BJ (cell line): ENCODE measurements at regions not wholly inside any gene's neighbourhood (a gene's known extent, or its start where the extent isn't known, plus 50 kb on each side); places are given as distances from the start of the nearest gene placed in this dataset.

Source experiments
- CTCF ChIA-PET: fragments of 350-600 bp; formaldehyde crosslinking; extraction: SDS; loops from one replicate; lab custom pipeline; 2021; ENCODE audit warnings: antibody characterized with exemption, inconsistent platforms; lab: Yijun Ruan, JAX
- POLR2A ChIA-PET: fragments of 300-600 bp; sonication (Branson Sonifier 250); formaldehyde crosslinking; extraction: SDS; loops from one replicate; lab custom pipeline; 2021; ENCODE audit warnings: antibody characterized with exemption; lab: Charles Lee
- DNase-seq: peaks from one replicate; pipeline ENCODE4 v3.0.0-alpha.2; 2011; ENCODE audit warnings: low read depth
- H3K27me3 ChIP-seq: 2 replicates; pipeline ENCODE4 v1.6.0; 2011; ENCODE audit warnings: low read length; ENCODE audit not compliant: control insufficient read depth, insufficient read depth
- H3K36me3 ChIP-seq: 2 replicates; pipeline ENCODE4 v1.5.1; 2011; ENCODE audit warnings: low read length; ENCODE audit not compliant: control insufficient read depth, insufficient read depth
- H3K4me3 ChIP-seq: 2 replicates; pipeline ENCODE4 v1.5.1; 2011; ENCODE audit warnings: low read depth, mild to moderate bottlenecking, control low read depth, low read length
- CTCF ChIP-seq: IDR thresholded peaks from 2 replicates; pipeline ENCODE4 v1.5.1; 2011; ENCODE audit warnings: low read depth, mild to moderate bottlenecking, control low read depth, inconsistent platforms, low read length, moderate library complexity; ENCODE audit not compliant: insufficient read depth

GRCh38 chr9:27940535-27940934 is 367.3 kb upstream of the C9orf72 start:
- no peak overlapping the region for H3K4me3 ChIP-seq
- H3K36me3 ChIP-seq, result no peaks in the 10 kb centered on the region
- H3K27me3 ChIP-seq, result no peaks in the 10 kb centered on the region
- ChIA-PET CTCF (no interaction called here), POLR2A (no interaction called here)
- DNase-seq, result no peak
- no peak for TF ChIP-seq CTCF

DNA sequence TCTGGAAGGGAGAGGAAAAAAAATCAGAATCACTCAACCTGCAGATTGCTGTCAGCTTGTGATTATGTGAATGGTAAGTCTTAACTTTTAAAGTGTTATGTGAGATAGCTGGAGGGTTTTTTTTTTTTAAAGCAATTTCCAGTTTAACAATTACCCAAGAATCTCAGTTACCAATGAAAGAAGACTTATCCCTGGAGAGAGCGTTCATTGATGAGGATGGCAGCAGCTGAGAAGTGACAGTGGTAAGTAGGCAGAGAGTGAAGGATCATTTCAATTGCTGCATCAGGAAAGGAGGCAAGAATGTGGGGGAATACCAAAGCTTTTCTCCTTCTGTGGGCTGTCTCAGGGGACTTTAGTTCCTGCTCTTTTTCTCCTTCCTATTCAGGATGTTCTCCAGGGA is 370.2 kb upstream of the C9orf72 start:
- H3K36me3 ChIP-seq, result no peaks in the 10 kb centered on the region
- no peak for TF ChIP-seq CTCF
- no peak overlapping the region for H3K4me3 ChIP-seq
- H3K27me3 ChIP-seq, result no peaks in the 10 kb centered on the region
- ChIA-PET POLR2A (no interaction called here), CTCF (no interaction called here)
- DNase-seq, result no peak

DNA sequence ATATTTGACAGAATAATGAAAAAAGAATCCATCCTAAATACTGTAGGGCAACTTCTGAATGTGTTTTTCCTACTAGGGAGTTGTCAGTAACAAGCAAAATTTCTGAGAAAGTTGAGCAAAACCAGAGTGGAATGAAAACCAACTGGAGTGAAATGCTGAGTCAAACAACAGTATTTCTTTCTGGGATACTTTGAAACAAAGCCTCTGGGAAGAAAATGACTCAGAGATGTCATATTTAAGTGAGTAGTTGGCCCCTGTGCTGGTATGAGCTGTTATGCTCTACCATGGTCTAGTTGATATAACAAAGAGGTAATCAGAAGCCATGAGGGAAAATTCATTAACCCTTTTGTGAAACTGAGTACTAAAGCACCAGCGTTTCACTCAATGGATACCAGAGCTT is 372.1 kb upstream of the C9orf72 start:
- H3K4me3 ChIP-seq, result no peak overlapping the region
- H3K36me3 ChIP-seq, result no peaks in the 10 kb centered on the region
- DNase-seq, result no peak
- no peak for TF ChIP-seq CTCF
- POLR2A ChIA-PET, result no interaction called here
- CTCF ChIA-PET, result no interaction called here
- H3K27me3 ChIP-seq, result no peaks in the 10 kb centered on the region

GRCh38 chr9:27950382-27950781 is 377.1 kb upstream of the C9orf72 start:
- Histone ChIP-seq H3K36me3 (no peaks in the 10 kb centered on the region), H3K27me3 (no peaks in the 10 kb centered on the region), H3K4me3 (no peak overlapping the region)
- ChIA-PET POLR2A (no interaction called here), CTCF (no interaction called here)
- DNase-seq, result no peak
- no peak for TF ChIP-seq CTCF

DNA sequence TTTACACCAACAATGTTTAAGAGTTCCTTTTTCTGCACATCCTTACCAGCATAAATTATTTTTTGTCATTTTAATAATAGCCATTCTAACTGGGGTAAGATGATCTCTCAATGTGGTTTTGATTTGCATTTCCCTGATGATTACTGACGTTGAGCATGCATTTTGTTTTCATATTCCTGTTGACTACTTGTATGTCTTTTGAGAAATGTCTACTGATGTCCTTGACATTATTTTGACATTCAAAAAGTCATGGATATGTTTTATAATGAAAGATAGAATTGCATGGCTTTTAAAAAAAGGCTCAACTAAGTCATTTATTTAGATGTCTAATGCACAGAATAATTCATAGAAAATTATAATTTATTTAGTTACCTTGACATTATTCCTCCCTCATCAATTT is 381.6 kb upstream of the C9orf72 start:
- CTCF ChIA-PET, result no interaction called here
- Histone ChIP-seq H3K27me3 (no peaks in the 10 kb centered on the region), H3K4me3 (no peak overlapping the region), H3K36me3 (no peaks in the 10 kb centered on the region)
- no peak for TF ChIP-seq CTCF
- POLR2A ChIA-PET, result no interaction called here
- DNase-seq, result no peak
